SU-DHL-6 (cell line): ENCODE measurements at regions not wholly inside any gene's neighbourhood (a gene's known extent, or its start where the extent isn't known, plus 50 kb on each side); places are given as distances from the start of the nearest gene placed in this dataset.
"Not testable (repeated sequence)": the region's sequence is repeated elsewhere in the genome, so short reads cannot be mapped to it uniquely, and the experiment has no call there.

Experiments used
- H2AFZ ChIP-seq: fragments of 200-600 bp; sonication (generic); 2 replicates; pipeline ENCODE4 v1.6.1; 2014; ENCODE audit warnings: low read depth, mild to moderate bottlenecking, moderate library complexity, mixed read lengths, antibody characterized with exemption, low read length; ENCODE audit not compliant: severe bottlenecking
- H3F3A ChIP-seq: fragments of 200-600 bp; shearing (Covaris generic); 2 replicates; pipeline ENCODE4 v1.6.0; 2016; ENCODE audit warnings: antibody characterized with exemption, mild to moderate bottlenecking; ENCODE audit not compliant: insufficient read depth
- H3K27ac ChIP-seq: fragments of 200-600 bp; sonication (generic); 2 replicates; pipeline ENCODE4 v1.5.1; 2016; ENCODE audit warnings: low read depth, mild to moderate bottlenecking, low read length, moderate library complexity, mixed read lengths
- H3K27me3 ChIP-seq: fragments of 200-600 bp; sonication (generic), shearing (Covaris generic); 2 replicates; pipeline ENCODE4 v1.6.0; 2014; ENCODE audit warnings: mild to moderate bottlenecking, low read length
- H3K36me3 ChIP-seq: fragments of 200-600 bp; sonication (generic); 2 replicates; pipeline ENCODE4 v1.6.1; 2014; ENCODE audit warnings: mild to moderate bottlenecking, low read length, mixed read lengths
- H3K4me2 ChIP-seq: fragments of 300-600, 200-600 bp; shearing (Covaris generic), sonication (generic); 2 replicates; pipeline ENCODE4 v1.6.0; 2014; ENCODE audit warnings: low read length, low read depth, mild to moderate bottlenecking; ENCODE audit not compliant: poor library complexity, severe bottlenecking
- H3K4me3 ChIP-seq: fragments of 200-600 bp; sonication (generic); 2 replicates; pipeline ENCODE4 v1.5.1; 2014; ENCODE audit warnings: antibody characterized with exemption, low read length, mild to moderate bottlenecking, mixed read lengths; ENCODE audit not compliant: insufficient read depth, poor library complexity, severe bottlenecking
- H3K79me2 ChIP-seq: fragments of 200-600 bp; sonication (generic); 2 replicates; pipeline ENCODE4 v1.6.1; 2014; ENCODE audit warnings: mild to moderate bottlenecking, low read length, moderate library complexity; ENCODE audit not compliant: insufficient read depth
- H3K9ac ChIP-seq: fragments of 200-600 bp; sonication (generic); 2 replicates; pipeline ENCODE4 v1.7.0; 2014; ENCODE audit warnings: mild to moderate bottlenecking, low read length
- H3K9me2 ChIP-seq: fragments of 200-600 bp; sonication (generic); replicated peaks from 2 replicates; pipeline ENCODE4 v1.6.1; 2014; ENCODE audit warnings: low read length; ENCODE audit not compliant: insufficient read depth
- H3K9me3 ChIP-seq: fragments of 200-600 bp; sonication (generic); 2 replicates; pipeline ENCODE4 v1.6.1; 2014; ENCODE audit warnings: low read length, mixed read lengths; ENCODE audit not compliant: insufficient read depth
- H4K20me1 ChIP-seq: fragments of 200-600 bp; sonication (generic); 2 replicates; pipeline ENCODE4 v1.6.1; 2014; ENCODE audit warnings: low read depth, mild to moderate bottlenecking, antibody characterized with exemption, low read length, moderate library complexity, mixed read lengths
- CTCF ChIP-seq: fragments of 200-600 bp; sonication (generic); IDR thresholded peaks from one replicate; pipeline ENCODE4 v1.5.1; 2017; ENCODE audit warnings: antibody characterized with exemption, mild to moderate bottlenecking, low read length, moderate library complexity; ENCODE audit not compliant: insufficient read depth, poor library complexity, severe bottlenecking
- EZH2phosphoT487 ChIP-seq: fragments of 200-600 bp; sonication (generic), shearing (Covaris generic); conservative IDR thresholded peaks from 2 replicates; pipeline ENCODE4 v1.6.1; 2018; ENCODE audit warnings: mild to moderate bottlenecking, antibody characterized with exemption, low read length, moderate library complexity, mixed read lengths

GRCh38 chr19:20279516-20279915 lies 112.5 kb downstream of the ZNF486 start:
- no peak for TF ChIP-seq EZH2phosphoT487
- no peak for TF ChIP-seq CTCF
- H3K79me2 ChIP-seq, result no peaks in the 10 kb centered on the region
- H3K9me3 ChIP-seq, result no peaks in the 10 kb centered on the region
- no peaks in the 10 kb centered on the region for H3K27me3 ChIP-seq
- H3K4me3 ChIP-seq, result no peak overlapping the region
- no peaks in the 10 kb centered on the region for H3F3A ChIP-seq
- H4K20me1 ChIP-seq, result no peaks in the 10 kb centered on the region
- H3K4me2 ChIP-seq, result no peak overlapping the region
- no peaks in the 10 kb centered on the region for H3K9me2 ChIP-seq
- no peaks in the 10 kb centered on the region for H3K36me3 ChIP-seq
- H3K27ac ChIP-seq, result no peak overlapping the region
- H3K9ac ChIP-seq, result no peak overlapping the region
- no peak overlapping the region for H2AFZ ChIP-seq

DNA sequence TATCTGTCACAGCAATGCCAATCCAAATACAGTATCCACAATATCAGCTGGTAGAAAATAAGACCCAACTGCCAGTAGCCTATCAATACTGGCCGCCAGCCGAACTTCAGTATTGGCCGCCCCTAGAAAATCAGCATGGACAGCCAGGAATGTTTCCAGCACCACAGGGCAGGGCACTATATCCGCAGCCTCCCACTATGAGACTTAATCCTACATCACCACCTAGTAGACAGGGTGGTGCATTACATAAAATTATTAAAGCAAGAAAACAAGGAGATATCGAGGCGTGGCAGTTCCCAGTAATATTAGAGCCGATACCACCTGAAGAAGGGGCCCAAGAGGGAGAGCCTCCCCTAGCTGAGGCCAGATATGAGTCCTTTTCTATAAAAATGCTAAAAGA lies 111.3 kb downstream of the ZNF486 start:
- Histone ChIP-seq H2AFZ (no peak overlapping the region), H3K79me2 (no peaks in the 10 kb centered on the region), H3K4me2 (no peak overlapping the region), H3K27ac (no peak overlapping the region), H3K4me3 (no peak overlapping the region), H3K9me2 (no peaks in the 10 kb centered on the region), H3K36me3 (no peaks in the 10 kb centered on the region), H4K20me1 (no peaks in the 10 kb centered on the region), H3K9me3 (no peaks in the 10 kb centered on the region), H3K27me3 (no peaks in the 10 kb centered on the region), H3K9ac (no peak overlapping the region), H3F3A (no peaks in the 10 kb centered on the region)
- TF ChIP-seq CTCF, result no peak
- no peak for TF ChIP-seq EZH2phosphoT487

GRCh38 chr19:20276732-20277082 lies 109.7 kb downstream of the ZNF486 start:
- not testable (repeated sequence) for H3K27me3 ChIP-seq, H3K27ac ChIP-seq, H3K4me3 ChIP-seq, H3F3A ChIP-seq, H3K9me3 ChIP-seq, H4K20me1 ChIP-seq, H3K4me2 ChIP-seq, H2AFZ ChIP-seq, H3K9ac ChIP-seq, H3K9me2 ChIP-seq, H3K79me2 ChIP-seq, H3K36me3 ChIP-seq

GRCh38 chr19:20276011-20276731 lies 109.2 kb downstream of the ZNF486 start:
- Histone ChIP-seq H3K36me3 (no peaks in the 10 kb centered on the region), H2AFZ (no peak overlapping the region), H3K27ac (no peak overlapping the region)

More at GRCh38 chr19:20276011-20276731, 109.2 kb downstream of the ZNF486 start:
- Histone ChIP-seq H3K79me2 (no peaks in the 10 kb centered on the region), H3F3A (0 out of 2 replicates have a peak, but pooled peaks cover 3% of the 10 kb centered on the region), H3K9me2 (no peaks in the 10 kb centered on the region), H3K9ac (no peak overlapping the region), H4K20me1 (no peaks in the 10 kb centered on the region), H3K4me3 (no peak overlapping the region), H3K9me3 (no peaks in the 10 kb centered on the region), H3K4me2 (no peak overlapping the region), H3K27me3 (no peaks in the 10 kb centered on the region)
- no peak for TF ChIP-seq EZH2phosphoT487
- TF ChIP-seq CTCF, result no peak
